WTC11 (cell line): ENCODE measurements at regions not wholly inside any gene's neighbourhood (a gene's known extent, or its start where the extent isn't known, plus 50 kb on each side); places are given as distances from the start of the nearest gene placed in this dataset.

Source experiments
- ATAC-seq: fragments of 200-7000 bp; cut with Tn5 transposase; 2 replicates; pipeline ENCODE4 v1.10.0; 2021; ENCODE audit warnings: mild to moderate bottlenecking, moderate library complexity
- CTCF ChIA-PET: fragments of 300-600 bp; sonication (Branson Sonifier 250); formaldehyde crosslinking; loops from one replicate; lab custom pipeline; 2021; ENCODE audit warnings: antibody characterized with exemption; lab: Charles Lee
- POLR2A ChIA-PET: fragments of 350-600 bp; sonication (Branson Sonifier 250); formaldehyde crosslinking; loops from one replicate; lab custom pipeline; 2021; ENCODE audit warnings: antibody characterized with exemption; lab: Charles Lee
- DNase-seq: peaks from one replicate; pipeline ENCODE4 v3.0.0; 2021; ENCODE audit warnings: low spot score
- H3K27ac Mint-ChIP-seq: 2 replicates; pipeline ENCODE4 v1.8.0; 2021; ENCODE audit warnings: mixed read lengths
- H3K27me3 Mint-ChIP-seq: 2 replicates; pipeline ENCODE4 v1.8.0; 2021; ENCODE audit warnings: low read depth, mild to moderate bottlenecking, moderate library complexity, mixed read lengths
- H3K36me3 Mint-ChIP-seq: 2 replicates; pipeline ENCODE4 v1.8.0; 2021; ENCODE audit warnings: mixed read lengths
- H3K4me1 Mint-ChIP-seq: 2 replicates; pipeline ENCODE4 v1.8.0; 2022; ENCODE audit warnings: mixed read lengths
- H3K4me3 Mint-ChIP-seq: 2 replicates; pipeline ENCODE4 v1.8.0; 2021; ENCODE audit warnings: mild to moderate bottlenecking, moderate library complexity, mixed read lengths
- H3K9me3 Mint-ChIP-seq: 2 replicates; pipeline ENCODE4 v1.8.0; 2021; ENCODE audit warnings: mixed read lengths
- AR ChIP-seq: fragments of 250-450 bp; sonication (Bioruptor Pico); IDR thresholded peaks from 2 replicates; pipeline ENCODE4 v1.9.0; 2021; ENCODE audit warnings: mild to moderate bottlenecking
- ATF6 ChIP-seq: sonication (generic); formaldehyde crosslinking; IDR thresholded peaks from 2 replicates; pipeline ENCODE4 v1.8.1; 2023; ENCODE audit warnings: mild to moderate bottlenecking, missing genetic modification reagents
- CBFB ChIP-seq: sonication (generic); formaldehyde crosslinking; IDR thresholded peaks from 2 replicates; pipeline ENCODE4 v1.8.1; 2022; ENCODE audit warnings: mild to moderate bottlenecking, low read depth, missing genetic modification reagents
- CREM ChIP-seq: sonication (generic); formaldehyde crosslinking; IDR thresholded peaks from 2 replicates; pipeline ENCODE4 v1.8.1; 2022; ENCODE audit warnings: mild to moderate bottlenecking, missing genetic modification reagents, moderate library complexity
- CTCF ChIP-seq: fragments of 200-600 bp; IDR thresholded peaks from 2 replicates; pipeline ENCODE4 v1.8.0; 2022; ENCODE audit warnings: antibody characterized with exemption
- EMX1 ChIP-seq: fragments of 250-450 bp; sonication (Bioruptor Pico); IDR thresholded peaks from 2 replicates; pipeline ENCODE4 v1.8.0; 2021; ENCODE audit warnings: mild to moderate bottlenecking
- ETV6 ChIP-seq: sonication (generic); formaldehyde crosslinking; IDR thresholded peaks from 2 replicates; pipeline ENCODE4 v1.8.1; 2022; ENCODE audit warnings: mild to moderate bottlenecking, missing genetic modification reagents
- FOXJ3 ChIP-seq: sonication (generic); formaldehyde crosslinking; IDR thresholded peaks from 2 replicates; pipeline ENCODE4 v1.9.0; 2021; ENCODE audit warnings: missing genetic modification reagents, mild to moderate bottlenecking, borderline replicate concordance
- FOXK1 ChIP-seq: sonication (generic); formaldehyde crosslinking; IDR thresholded peaks from 2 replicates; pipeline ENCODE4 v1.8.0; 2022; ENCODE audit warnings: mild to moderate bottlenecking, moderate library complexity, missing genetic modification reagents
- MXD4 ChIP-seq: fragments of 250-450 bp; sonication (Bioruptor Pico); IDR thresholded peaks from 2 replicates; pipeline ENCODE4 v1.8.0; 2021; ENCODE audit warnings: mild to moderate bottlenecking, moderate library complexity, borderline replicate concordance
- NFE2L1 ChIP-seq: sonication (generic); formaldehyde crosslinking; IDR thresholded peaks from 2 replicates; pipeline ENCODE4 v1.8.1; 2023; ENCODE audit warnings: missing genetic modification reagents
- NFYB ChIP-seq: sonication (generic); formaldehyde crosslinking; conservative IDR thresholded peaks from 2 replicates; pipeline ENCODE4 v1.8.0; 2022; ENCODE audit warnings: low read depth, missing genetic modification reagents
- NR1H2 ChIP-seq: sonication (generic); formaldehyde crosslinking; IDR thresholded peaks from 2 replicates; pipeline ENCODE4 v1.9.0; 2021; ENCODE audit warnings: mild to moderate bottlenecking, moderate library complexity, missing genetic modification reagents
- NR3C1 ChIP-seq: sonication (generic); formaldehyde crosslinking; conservative IDR thresholded peaks from 2 replicates; pipeline ENCODE4 v1.8.1; 2023; ENCODE audit warnings: low read depth, mild to moderate bottlenecking, missing genetic modification reagents
- PRRX2 ChIP-seq: fragments of 250-450 bp; sonication (Bioruptor Pico); IDR thresholded peaks from 2 replicates; pipeline ENCODE4 v1.8.0; 2021; ENCODE audit warnings: mild to moderate bottlenecking
- RORB ChIP-seq: fragments of 250-450 bp; sonication (Bioruptor Pico); IDR thresholded peaks from 2 replicates; pipeline ENCODE4 v1.9.0; 2021; ENCODE audit warnings: mild to moderate bottlenecking
- SMAD3 ChIP-seq: sonication (generic); formaldehyde crosslinking; IDR thresholded peaks from 2 replicates; pipeline ENCODE4 v1.8.0; 2022; ENCODE audit warnings: missing genetic modification reagents, mild to moderate bottlenecking, borderline replicate concordance
- TEAD1 ChIP-seq: sonication (generic); formaldehyde crosslinking; IDR thresholded peaks from 2 replicates; pipeline ENCODE4 v1.8.0; 2022; ENCODE audit warnings: mild to moderate bottlenecking, missing genetic modification reagents
- TEAD4 ChIP-seq: sonication (generic); formaldehyde crosslinking; IDR thresholded peaks from 2 replicates; pipeline ENCODE4 v1.8.0; 2022; ENCODE audit warnings: mild to moderate bottlenecking, missing genetic modification reagents
- ZNF232 ChIP-seq: sonication (generic); formaldehyde crosslinking; IDR thresholded peaks from 2 replicates; pipeline ENCODE4 v1.8.0; 2022; ENCODE audit warnings: mild to moderate bottlenecking, missing genetic modification reagents
- ZNF263 ChIP-seq: sonication (generic); formaldehyde crosslinking; IDR thresholded peaks from 2 replicates; pipeline ENCODE4 v1.8.1; 2022; ENCODE audit warnings: low read depth, mild to moderate bottlenecking, moderate library complexity, missing genetic modification reagents
- ZNF317 ChIP-seq: sonication (generic); formaldehyde crosslinking; IDR thresholded peaks from 2 replicates; pipeline ENCODE4 v1.8.1; 2023; ENCODE audit warnings: low read depth, mild to moderate bottlenecking, moderate library complexity, missing genetic modification reagents, borderline replicate concordance
- ZNF396 ChIP-seq: fragments of 250-450 bp; sonication (Bioruptor Pico); IDR thresholded peaks from 2 replicates; pipeline ENCODE4 v1.8.0; 2021; ENCODE audit warnings: mild to moderate bottlenecking, moderate library complexity, borderline replicate concordance
- ZNF671 ChIP-seq: fragments of 250-450 bp; sonication (Bioruptor Pico); IDR thresholded peaks from 2 replicates; pipeline ENCODE4 v1.8.0; 2021; ENCODE audit warnings: mild to moderate bottlenecking
- TF ChIP-seq, protein P1 (sequence below): sonication (generic); formaldehyde crosslinking; IDR thresholded peaks from 2 replicates; pipeline ENCODE4 v1.8.1; 2022; ENCODE audit warnings: low read depth, missing genetic modification reagents, borderline replicate concordance
- TF ChIP-seq, protein P2 (sequence below): sonication (generic); formaldehyde crosslinking; IDR thresholded peaks from 2 replicates; pipeline ENCODE4 v1.8.1; 2023; ENCODE audit warnings: mild to moderate bottlenecking, missing genetic modification reagents, borderline replicate concordance

DNA sequence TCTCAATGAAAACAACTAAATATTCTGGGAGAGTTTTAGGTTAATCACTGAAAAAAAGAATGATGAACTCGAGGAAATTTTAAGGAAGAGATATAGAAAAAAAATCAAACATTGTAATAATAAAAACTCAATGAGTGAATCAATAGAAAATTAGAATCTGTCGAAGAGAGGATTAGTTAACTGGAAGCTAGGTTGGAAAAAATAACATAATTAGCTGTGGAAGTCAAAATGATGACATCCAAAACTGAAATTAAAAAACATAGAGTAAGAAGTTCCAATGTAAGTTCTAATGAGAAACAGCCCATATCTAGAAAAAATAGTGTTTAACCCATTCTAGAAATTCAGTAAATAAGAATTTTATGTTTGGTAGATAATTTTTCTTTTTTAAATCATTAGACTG lies 299.3 kb upstream of the RARB start:
- Mint-ChIP-seq H3K4me3 (no peak overlapping the region), H3K4me1 (peaks cover 5% of the 10 kb centered on the region), H3K9me3 (peaks cover 17% of the 10 kb centered on the region), H3K27me3 (peaks cover 7% of the 10 kb centered on the region; the same call in 1 of the 2 replicates), H3K27ac (no peak overlapping the region), H3K36me3 (peaks cover 11% of the 10 kb centered on the region)
- ATAC-seq (no peak), DNase-seq (no peak)
- TF ChIP-seq PRRX2 (CRISPR knock-in tag) = no peak
- TF ChIP-seq CBFB (CRISPR knock-in tag) = no peak
- no peak for TF ChIP-seq NR1H2
- TF ChIP-seq CTCF = no peak
- no peak for TF ChIP-seq CREM (CRISPR knock-in tag)
- no peak for TF ChIP-seq NFE2L1 (CRISPR knock-in tag)
- TF ChIP-seq RORB (CRISPR knock-in tag) = no peak
- no peak for TF ChIP-seq ZNF263 (CRISPR knock-in tag)
- no peak for TF ChIP-seq TEAD1 (CRISPR knock-in tag)
- TF ChIP-seq EMX1 (CRISPR knock-in tag) = no peak
- no peak for TF ChIP-seq ZNF317
- no peak for TF ChIP-seq ZNF232
- TF ChIP-seq ZNF396 (CRISPR knock-in tag) = no peak
- no peak for TF ChIP-seq SMAD3 (CRISPR knock-in tag)
- no peak for TF ChIP-seq NFYB (CRISPR knock-in tag)
- no peak for TF ChIP-seq FOXK1
- TF ChIP-seq ATF6 = no peak
- TF ChIP-seq, protein P1, sequence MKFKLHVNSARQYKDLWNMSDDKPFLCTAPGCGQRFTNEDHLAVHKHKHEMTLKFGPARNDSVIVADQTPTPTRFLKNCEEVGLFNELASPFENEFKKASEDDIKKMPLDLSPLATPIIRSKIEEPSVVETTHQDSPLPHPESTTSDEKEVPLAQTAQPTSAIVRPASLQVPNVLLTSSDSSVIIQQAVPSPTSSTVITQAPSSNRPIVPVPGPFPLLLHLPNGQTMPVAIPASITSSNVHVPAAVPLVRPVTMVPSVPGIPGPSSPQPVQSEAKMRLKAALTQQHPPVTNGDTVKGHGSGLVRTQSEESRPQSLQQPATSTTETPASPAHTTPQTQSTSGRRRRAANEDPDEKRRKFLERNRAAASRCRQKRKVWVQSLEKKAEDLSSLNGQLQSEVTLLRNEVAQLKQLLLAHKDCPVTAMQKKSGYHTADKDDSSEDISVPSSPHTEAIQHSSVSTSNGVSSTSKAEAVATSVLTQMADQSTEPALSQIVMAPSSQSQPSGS (CRISPR knock-in tag) = no peak
- ChIA-PET CTCF (no interaction called here), POLR2A (no interaction called here)

- POLR2A ChIA-PET = no interaction called here
- no peak overlapping the region for H3K27ac Mint-ChIP-seq
- TF ChIP-seq AR (CRISPR knock-in tag) (no peak), ETV6 (CRISPR knock-in tag) (no peak), TEAD4 (CRISPR knock-in tag) (no peak), MXD4 (no peak), PRRX2 (CRISPR knock-in tag) (no peak), NFYB (CRISPR knock-in tag) (no peak), ZNF671 (CRISPR knock-in tag) (no peak), FOXJ3 (CRISPR knock-in tag) (no peak), NR3C1 (no peak)
- TF ChIP-seq, protein P2, sequence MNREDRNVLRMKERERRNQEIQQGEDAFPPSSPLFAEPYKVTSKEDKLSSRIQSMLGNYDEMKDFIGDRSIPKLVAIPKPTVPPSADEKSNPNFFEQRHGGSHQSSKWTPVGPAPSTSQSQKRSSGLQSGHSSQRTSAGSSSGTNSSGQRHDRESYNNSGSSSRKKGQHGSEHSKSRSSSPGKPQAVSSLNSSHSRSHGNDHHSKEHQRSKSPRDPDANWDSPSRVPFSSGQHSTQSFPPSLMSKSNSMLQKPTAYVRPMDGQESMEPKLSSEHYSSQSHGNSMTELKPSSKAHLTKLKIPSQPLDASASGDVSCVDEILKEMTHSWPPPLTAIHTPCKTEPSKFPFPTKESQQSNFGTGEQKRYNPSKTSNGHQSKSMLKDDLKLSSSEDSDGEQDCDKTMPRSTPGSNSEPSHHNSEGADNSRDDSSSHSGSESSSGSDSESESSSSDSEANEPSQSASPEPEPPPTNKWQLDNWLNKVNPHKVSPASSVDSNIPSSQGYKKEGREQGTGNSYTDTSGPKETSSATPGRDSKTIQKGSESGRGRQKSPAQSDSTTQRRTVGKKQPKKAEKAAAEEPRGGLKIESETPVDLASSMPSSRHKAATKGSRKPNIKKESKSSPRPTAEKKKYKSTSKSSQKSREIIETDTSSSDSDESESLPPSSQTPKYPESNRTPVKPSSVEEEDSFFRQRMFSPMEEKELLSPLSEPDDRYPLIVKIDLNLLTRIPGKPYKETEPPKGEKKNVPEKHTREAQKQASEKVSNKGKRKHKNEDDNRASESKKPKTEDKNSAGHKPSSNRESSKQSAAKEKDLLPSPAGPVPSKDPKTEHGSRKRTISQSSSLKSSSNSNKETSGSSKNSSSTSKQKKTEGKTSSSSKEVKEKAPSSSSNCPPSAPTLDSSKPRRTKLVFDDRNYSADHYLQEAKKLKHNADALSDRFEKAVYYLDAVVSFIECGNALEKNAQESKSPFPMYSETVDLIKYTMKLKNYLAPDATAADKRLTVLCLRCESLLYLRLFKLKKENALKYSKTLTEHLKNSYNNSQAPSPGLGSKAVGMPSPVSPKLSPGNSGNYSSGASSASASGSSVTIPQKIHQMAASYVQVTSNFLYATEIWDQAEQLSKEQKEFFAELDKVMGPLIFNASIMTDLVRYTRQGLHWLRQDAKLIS = no peak
Measured at GRCh38 chr3:25130724-25131520, 297.1 kb upstream of the RARB start.

More at GRCh38 chr3:25130724-25131520, 297.1 kb upstream of the RARB start:
- DNase-seq = no peak
- Mint-ChIP-seq H3K4me3 (no peak overlapping the region), H3K4me1 (no peaks in the 10 kb centered on the region), H3K27me3 (peaks cover 7% of the 10 kb centered on the region; the same call in 1 of the 2 replicates), H3K36me3 (peaks cover 11% of the 10 kb centered on the region), H3K9me3 (peaks cover 17% of the 10 kb centered on the region)
- CTCF ChIA-PET = no interaction called here
- no peak for ATAC-seq
